Fibroblast of lung (primary cell): ENCODE measurements at regions not wholly inside any gene's neighbourhood (a gene's known extent, or its start where the extent isn't known, plus 50 kb on each side); places are given as distances from the start of the nearest gene placed in this dataset.
"Not testable (repeated sequence)": the region's sequence is repeated elsewhere in the genome, so short reads cannot be mapped to it uniquely, and the experiment has no call there.

Experiments
- DNase-seq, 2 donors: peaks; one replicate each; pipeline versions ENCODE4 v3.0.0 to v3.0.0-alpha.2; 2010; ENCODE audit warnings: low read depth in 2 of 2
- H2AFZ ChIP-seq: 2 replicates; pipeline ENCODE4 v1.5.1; 2012; ENCODE audit warnings: low read length, control low read depth, inconsistent platforms
- H3K27ac ChIP-seq: 2 replicates; pipeline ENCODE4 v1.5.1; 2011; ENCODE audit warnings: low read length, control low read depth; ENCODE audit not compliant: insufficient read depth
- H3K27me3 ChIP-seq: 2 replicates; pipeline ENCODE4 v1.5.1; 2011; ENCODE audit warnings: mild to moderate bottlenecking, low read length; ENCODE audit not compliant: control insufficient read depth, insufficient read depth
- H3K36me3 ChIP-seq: 2 replicates; pipeline ENCODE4 v1.5.1; 2011; ENCODE audit warnings: low read length; ENCODE audit not compliant: control insufficient read depth, insufficient read depth
- H3K4me1 ChIP-seq: 2 replicates; pipeline ENCODE4 v1.5.1; 2011; ENCODE audit warnings: low read length; ENCODE audit not compliant: control insufficient read depth, insufficient read depth; ENCODE audit errors: extremely low read depth
- H3K4me2 ChIP-seq: 2 replicates; pipeline ENCODE4 v1.5.1; 2011; ENCODE audit warnings: low read length, control low read depth; ENCODE audit not compliant: insufficient read depth; ENCODE audit errors: extremely low read depth
- H3K4me3 ChIP-seq, 4 experiments: fragments of 200-600 bp in 1 of 4; sonication (generic) in 1 of 4; replicated peaks in 1 of 4; 2 replicates each; pipeline ENCODE4 v1.5.1; 2011 to 2016; ENCODE audit warnings: low read length in 4 of 4, low read depth in 3 of 4, mild to moderate bottlenecking in 3 of 4, control low read depth in 2 of 4, inconsistent platforms in 1 of 4, mixed read lengths in 1 of 4; ENCODE audit not compliant: insufficient read depth in 1 of 4; ENCODE audit errors: control extremely low read depth in 1 of 4
- H3K79me2 ChIP-seq: 2 replicates; pipeline ENCODE4 v1.5.1; 2012; ENCODE audit warnings: mild to moderate bottlenecking, low read length, inconsistent platforms; ENCODE audit not compliant: control insufficient read depth, insufficient read depth
- H3K9ac ChIP-seq: 2 replicates; pipeline ENCODE4 v1.5.1; 2011; ENCODE audit warnings: mild to moderate bottlenecking, low read length, control low read depth; ENCODE audit not compliant: insufficient read depth
- H3K9me3 ChIP-seq: 2 replicates; pipeline ENCODE4 v1.5.1; 2012; ENCODE audit warnings: low read depth, low read length; ENCODE audit not compliant: control insufficient read depth, insufficient read depth
- H4K20me1 ChIP-seq: 2 replicates; pipeline ENCODE4 v1.5.1; 2011; ENCODE audit warnings: low read length; ENCODE audit not compliant: control insufficient read depth, insufficient read depth; ENCODE audit errors: extremely low read depth

DNA sequence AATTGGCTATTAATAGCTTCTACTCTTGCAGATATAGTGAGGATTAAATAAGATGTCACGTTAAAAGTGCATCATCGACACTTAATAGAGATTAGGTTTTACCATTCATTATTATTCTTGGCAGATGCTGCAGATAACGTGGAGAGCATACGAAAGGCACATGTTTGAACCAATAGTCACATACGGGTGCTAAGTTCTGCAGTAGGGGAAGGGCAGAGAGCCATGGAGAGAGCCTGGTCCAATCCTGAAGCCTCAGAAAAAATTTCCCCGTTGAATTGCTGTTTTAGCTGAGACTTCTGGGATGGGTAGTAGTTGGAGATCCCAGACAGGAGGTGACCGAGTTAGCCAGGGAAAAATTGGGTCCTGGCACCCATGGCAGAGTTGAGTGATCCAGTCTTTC is 72.4 kb upstream of the KRTAP5-11 start:
- not testable (repeated sequence) for H4K20me1 ChIP-seq, H2AFZ ChIP-seq, H3K4me2 ChIP-seq, H3K4me1 ChIP-seq, H3K27ac ChIP-seq, H3K36me3 ChIP-seq, H3K9ac ChIP-seq, H3K4me3 ChIP-seq, DNase-seq, H3K9me3 ChIP-seq, H3K79me2 ChIP-seq, H3K27me3 ChIP-seq

DNA sequence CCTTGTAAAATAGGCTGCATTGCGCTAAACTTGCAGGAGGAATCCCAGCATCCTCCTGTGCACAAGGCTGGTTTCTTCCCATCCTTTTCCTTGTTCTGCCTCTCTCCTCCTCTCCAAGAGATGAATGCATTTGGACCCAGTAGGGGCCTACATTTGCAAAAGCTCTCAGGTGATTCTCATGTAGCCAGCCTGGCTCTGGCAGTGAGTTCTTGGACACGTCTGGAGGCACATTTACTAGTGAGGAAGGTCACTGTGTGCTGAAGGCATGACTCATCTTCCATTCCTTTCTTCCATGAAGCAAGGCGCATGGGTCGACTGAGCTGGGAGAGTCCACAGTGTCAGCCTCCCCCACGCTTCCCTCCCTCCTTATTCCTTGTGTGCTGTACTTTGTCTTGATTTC is 73.8 kb upstream of the KRTAP5-11 start:
- H2AFZ ChIP-seq, H3K9me3 ChIP-seq, H3K79me2 ChIP-seq, H3K4me3 ChIP-seq, H3K27me3 ChIP-seq, H3K36me3 ChIP-seq, H3K4me1 ChIP-seq, H4K20me1 ChIP-seq, DNase-seq, H3K4me2 ChIP-seq, H3K9ac ChIP-seq, H3K27ac ChIP-seq: not testable (repeated sequence)

DNA sequence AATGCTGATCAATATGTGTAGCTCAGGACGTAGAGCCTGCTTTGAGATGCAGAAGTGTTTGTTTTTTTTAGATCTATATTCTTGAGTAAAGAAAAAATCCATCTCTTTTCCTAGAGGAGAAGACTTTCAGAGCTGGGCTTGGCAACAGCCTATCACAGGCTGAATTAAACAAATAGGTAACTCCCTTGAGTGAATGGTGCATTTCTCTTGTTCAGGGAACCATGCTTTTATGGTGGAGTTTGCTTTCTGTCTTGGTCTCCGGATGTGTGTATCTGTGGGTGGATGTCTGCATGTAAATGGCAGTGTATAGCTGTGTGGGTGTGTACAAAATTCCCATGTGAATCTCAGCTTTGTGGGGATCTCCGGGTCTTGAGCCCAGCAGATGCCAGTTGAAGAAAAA is 82.3 kb upstream of the KRTAP5-11 start:
- H4K20me1 ChIP-seq, H3K79me2 ChIP-seq, H3K27me3 ChIP-seq, H3K4me2 ChIP-seq, H3K9ac ChIP-seq, H2AFZ ChIP-seq, H3K9me3 ChIP-seq, H3K4me3 ChIP-seq, DNase-seq, H3K4me1 ChIP-seq, H3K36me3 ChIP-seq, H3K27ac ChIP-seq: not testable (repeated sequence)

DNA sequence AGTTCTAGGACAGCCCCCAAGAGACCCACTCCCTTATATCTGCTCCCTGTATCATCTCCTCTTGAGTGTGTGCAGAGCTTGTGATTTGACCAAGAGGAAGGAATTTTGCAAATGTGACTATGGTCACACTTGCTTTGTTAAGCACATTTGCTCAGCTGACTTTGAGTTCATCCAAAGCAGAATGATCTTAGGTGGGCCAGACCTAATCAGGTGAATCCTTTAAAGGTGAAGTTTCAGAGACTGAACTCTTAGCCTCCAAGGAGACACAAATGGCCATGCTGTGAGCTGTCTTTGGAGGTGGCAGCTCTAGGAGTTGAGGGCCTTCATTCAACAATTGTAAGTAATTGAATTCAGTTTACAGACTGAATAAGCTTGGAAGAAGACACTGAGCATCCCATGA is 115.4 kb upstream of the KRTAP5-11 start:
- not testable (repeated sequence) for H2AFZ ChIP-seq, H3K4me1 ChIP-seq, H3K9ac ChIP-seq, H4K20me1 ChIP-seq, H3K36me3 ChIP-seq, DNase-seq, H3K9me3 ChIP-seq, H3K4me3 ChIP-seq, H3K4me2 ChIP-seq, H3K27me3 ChIP-seq, H3K27ac ChIP-seq, H3K79me2 ChIP-seq

DNA sequence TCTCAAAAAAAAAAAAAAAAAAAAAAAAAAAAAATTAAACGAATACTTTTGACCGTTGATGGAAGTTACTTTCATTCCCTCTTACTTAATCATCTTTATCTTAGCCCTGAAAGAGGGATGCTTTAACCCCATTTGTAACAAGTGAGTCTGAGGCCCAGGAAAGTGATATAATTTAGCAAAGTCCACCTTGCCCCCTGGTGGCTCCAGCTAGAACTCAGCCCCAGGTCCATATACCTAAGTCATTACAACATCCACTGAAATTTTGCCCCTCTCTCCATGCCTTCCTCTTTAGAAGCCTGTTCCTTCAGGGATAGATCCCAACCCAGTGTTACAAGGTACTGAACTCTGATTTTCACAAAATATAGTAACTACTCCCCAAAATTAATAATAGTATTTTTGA is 116.3 kb upstream of the KRTAP5-11 start:
- not testable (repeated sequence) for DNase-seq, H3K4me2 ChIP-seq, H3K36me3 ChIP-seq, H3K4me1 ChIP-seq, H3K27me3 ChIP-seq, H2AFZ ChIP-seq, H3K4me3 ChIP-seq, H3K27ac ChIP-seq, H3K79me2 ChIP-seq, H3K9me3 ChIP-seq, H4K20me1 ChIP-seq, H3K9ac ChIP-seq

DNA sequence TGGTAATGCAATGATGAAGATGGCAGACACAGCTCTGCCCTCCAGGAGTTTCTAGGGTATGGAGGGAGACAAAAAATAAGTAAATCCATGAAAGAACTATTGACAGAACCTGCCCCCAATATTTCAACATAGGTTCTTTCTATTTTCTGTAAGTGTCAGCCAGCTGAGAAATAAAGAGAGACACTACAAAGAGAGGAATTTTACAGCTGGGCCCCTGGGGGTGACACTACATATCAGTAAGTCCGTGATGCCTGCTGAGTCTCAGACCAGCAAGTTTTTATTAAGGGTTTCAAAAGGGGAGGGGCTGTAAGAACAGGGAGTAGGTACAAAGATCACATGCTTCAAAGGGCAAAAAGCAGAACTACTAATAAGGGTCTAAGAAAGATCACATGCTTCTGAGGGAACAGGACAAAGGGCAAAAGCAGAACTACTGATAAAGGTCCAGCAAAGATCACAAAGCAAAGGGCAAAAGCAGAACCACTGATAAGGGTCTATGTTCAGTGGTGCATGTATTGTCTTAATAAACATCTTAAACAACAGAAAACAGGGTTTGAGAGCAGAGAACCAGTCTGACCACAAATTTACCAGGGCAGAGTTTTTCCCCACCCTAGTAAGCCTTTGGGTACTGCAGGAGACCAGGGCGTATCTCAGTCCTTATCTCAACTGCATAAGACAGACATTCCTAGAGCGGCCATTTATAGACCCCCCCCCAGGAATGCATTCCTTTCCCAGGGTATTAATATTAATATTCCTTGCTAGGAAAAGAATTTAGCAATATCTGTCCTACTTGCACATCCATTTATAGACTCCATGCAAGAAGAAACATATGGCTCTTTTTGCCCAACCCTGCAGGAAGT is 119.0 kb upstream of the KRTAP5-11 start:
- not testable (repeated sequence) for H3K9ac ChIP-seq, H3K4me3 ChIP-seq, H3K27me3 ChIP-seq

More for the DNA sequence above, 119.0 kb upstream of the KRTAP5-11 start:
- not testable (repeated sequence) for H2AFZ ChIP-seq, H3K4me1 ChIP-seq, DNase-seq, H3K4me2 ChIP-seq, H3K9me3 ChIP-seq, H3K36me3 ChIP-seq, H3K27ac ChIP-seq, H3K79me2 ChIP-seq, H4K20me1 ChIP-seq
